Hepatic stellate cell (primary cell): ENCODE measurements at regions not wholly inside any gene's neighbourhood (a gene's known extent, or its start where the extent isn't known, plus 50 kb on each side); places are given as distances from the start of the nearest gene placed in this dataset.
"Not testable (repeated sequence)": the region's sequence is repeated elsewhere in the genome, so short reads cannot be mapped to it uniquely, and the experiment has no call there.

Experiments used
- DNase-seq: peaks from one replicate; pipeline ENCODE4 v3.0.0; 2011; ENCODE audit warnings: low spot score

GRCh38 chr14:45867046-45867894 is 614.3 kb upstream of the MIS18BP1 start:
- DNase-seq, result no peak

DNA sequence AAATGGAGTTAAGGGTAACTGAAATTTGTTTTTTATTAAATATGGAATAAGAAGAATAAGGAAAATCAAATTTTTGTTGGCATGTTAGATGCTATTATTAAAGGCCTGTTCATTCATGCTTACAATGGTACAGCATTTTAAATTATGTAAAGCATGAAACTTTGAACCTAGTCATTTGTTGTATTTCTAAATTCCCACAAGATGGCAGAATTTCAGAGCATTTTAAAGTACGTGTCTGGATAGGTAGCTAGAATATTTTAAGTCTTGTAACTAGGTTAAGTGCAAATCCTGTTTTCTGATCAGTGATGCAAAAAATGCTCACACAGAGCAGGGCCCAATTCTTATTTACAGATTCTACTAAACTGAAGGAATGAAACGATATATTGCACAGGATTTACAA is 585.6 kb upstream of the MIS18BP1 start:
- no peak for DNase-seq

GRCh38 chr14:45819107-45819506 is 566.1 kb upstream of the MIS18BP1 start:
- DNase-seq, result no peak

- no peak for DNase-seq
Observed at GRCh38 chr14:45811155-45811554, 558.2 kb upstream of the MIS18BP1 start.

DNA sequence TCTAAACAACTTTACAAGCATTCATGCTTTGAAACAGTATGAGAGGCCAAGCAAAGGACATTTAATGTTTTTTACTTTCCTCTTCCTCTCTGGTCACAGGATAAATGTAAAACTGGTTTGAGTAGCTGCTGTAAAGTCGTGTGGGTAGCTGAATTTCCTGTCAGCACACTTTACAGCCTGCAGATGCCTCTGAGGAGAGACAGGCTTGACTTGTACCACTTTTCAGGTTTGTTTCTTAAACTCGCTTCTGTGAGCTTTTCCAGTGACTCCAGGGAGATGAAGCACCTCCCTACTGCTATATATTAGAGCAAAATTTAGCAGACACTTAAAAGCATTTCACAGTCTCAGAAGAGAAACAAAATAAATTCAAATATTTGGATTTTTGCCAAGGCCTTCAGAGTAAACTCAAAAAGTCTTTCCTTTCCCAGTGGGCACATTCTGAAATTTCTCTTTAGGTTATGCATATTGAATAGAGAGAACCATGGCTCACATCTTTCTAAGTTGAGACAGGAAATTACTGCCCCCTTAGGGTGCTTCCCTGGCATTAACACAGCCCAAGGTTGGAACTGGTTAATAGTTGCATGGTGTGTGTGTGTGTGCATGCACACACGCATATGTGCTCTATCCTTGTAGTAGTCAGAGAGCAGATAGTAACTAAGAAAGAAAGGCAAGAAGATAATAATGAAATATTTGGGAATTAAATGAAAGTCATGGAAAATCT is 557.3 kb upstream of the MIS18BP1 start:
- DNase-seq, result no peak

DNA sequence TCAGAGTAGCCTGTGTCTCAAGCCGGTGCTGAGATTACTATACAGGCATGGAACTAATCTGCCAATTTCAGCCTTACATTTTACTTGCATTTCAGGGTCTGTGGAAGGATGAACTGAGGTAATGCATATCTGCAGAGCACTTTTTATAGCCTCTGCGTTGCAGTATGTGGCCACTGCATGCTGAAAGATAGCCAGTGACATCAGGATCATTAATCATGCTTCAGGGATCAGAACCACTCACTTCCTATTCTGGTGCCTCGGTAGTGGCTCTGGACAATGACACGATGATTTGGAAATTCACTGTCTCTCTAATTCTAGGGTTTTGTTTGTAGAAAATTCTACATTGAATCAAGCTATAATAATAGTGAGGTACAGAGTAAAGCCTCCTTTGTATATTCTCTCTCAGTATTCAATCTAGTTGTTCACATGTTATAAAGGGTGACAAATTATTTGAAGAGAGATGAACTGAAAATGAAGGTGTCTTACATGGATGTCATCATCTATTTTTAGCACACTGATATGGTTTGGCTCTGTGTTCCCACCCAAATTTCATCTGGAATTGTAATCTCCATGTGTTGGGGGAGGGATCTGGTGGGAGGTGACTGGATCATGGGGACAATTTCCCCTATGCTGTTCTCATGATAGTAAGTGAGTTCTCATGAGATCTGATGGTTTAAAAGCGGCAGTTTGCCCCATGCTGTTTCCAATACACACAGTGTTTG is 554.3 kb upstream of the MIS18BP1 start:
- no peak for DNase-seq

GRCh38 chr14:45799511-45799910 is 546.5 kb upstream of the MIS18BP1 start:
- DNase-seq, result no peak

DNA sequence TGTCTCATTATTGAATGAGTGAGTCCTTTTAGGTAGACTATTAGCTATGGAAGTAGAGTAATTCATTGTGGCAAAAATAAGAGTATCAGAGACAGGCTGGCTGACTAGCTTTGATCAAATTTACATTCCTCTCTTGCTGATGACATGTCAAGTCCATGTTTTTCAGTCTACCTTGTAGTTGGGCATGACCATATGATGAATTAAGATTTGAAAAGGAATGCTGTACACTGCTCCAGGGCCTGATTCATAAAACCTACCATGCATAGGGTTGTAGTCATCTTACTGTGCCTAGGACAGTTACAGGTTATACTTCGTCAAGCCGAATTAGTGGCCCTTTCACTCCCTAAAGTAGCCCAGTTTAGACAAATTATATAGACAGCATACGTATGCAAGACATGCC is 545.7 kb upstream of the MIS18BP1 start:
- no peak for DNase-seq

GRCh38 chr14:45796006-45796405 is 543.0 kb upstream of the MIS18BP1 start:
- not testable (repeated sequence) for DNase-seq

DNA sequence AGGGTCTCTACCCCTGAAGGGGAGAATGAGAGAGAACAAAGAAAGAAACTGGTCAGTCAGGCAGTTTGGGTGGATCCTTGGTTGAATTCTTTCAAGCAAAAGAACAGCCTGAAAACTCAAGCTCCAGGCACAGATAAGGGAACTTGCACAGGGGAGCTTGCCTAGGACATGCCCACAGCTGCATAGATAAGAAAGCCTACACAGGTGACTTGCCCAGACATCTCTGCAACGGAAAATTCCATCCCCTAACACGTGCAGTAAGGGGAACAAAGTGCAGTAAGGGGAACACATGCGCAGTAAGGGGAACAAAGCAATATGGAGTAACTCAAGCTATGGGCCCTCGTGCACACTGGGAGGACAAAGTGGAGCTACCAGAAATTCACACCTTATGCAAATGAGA is 540.1 kb upstream of the MIS18BP1 start:
- DNase-seq, result no peak

GRCh38 chr14:45790293-45790692 is 537.3 kb upstream of the MIS18BP1 start:
- DNase-seq, result no peak

- no peak for DNase-seq
Observed at GRCh38 chr14:45787167-45787566, 534.2 kb upstream of the MIS18BP1 start.

- no peak for DNase-seq
Observed at GRCh38 chr14:45786266-45786665, 533.3 kb upstream of the MIS18BP1 start.

DNA sequence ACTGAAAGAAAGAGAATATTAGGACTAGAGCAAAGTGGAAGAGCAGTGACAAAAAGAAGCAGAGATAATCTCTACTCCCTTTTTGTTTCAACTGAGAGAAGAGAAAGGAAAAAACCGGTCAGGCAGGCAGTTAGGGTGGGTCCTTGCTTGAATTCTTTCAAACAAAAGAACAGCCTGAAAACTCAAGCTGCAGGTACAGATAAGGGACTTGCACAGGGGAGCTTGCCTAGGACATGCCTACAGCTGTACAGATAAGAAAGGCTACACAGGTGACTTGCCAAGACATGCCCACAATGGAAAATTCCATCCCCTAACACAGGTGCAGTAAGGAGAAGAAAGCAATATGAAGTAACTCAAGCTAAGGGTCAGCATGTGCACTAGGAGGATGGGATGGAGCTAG is 532.2 kb upstream of the MIS18BP1 start:
- DNase-seq, result no peak

DNA sequence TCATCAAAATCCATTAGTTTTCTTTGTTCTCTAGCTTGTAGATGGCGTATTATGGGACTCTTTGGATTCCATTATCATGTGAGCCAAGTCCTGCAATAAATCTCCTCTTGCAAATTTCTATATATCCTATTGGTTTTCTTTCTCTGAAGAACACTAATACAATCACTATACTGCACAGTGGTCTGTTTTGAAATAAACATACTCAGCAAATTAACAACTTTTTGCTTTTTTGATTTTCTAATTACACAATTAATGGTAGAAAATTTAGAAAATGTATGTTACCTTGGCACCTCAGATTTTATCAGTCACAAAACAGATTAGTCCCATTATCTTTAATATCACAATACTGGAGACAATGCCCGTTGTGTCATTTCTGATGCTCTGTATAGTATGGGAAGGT is 513.2 kb upstream of the MIS18BP1 start:
- no peak for DNase-seq

DNA sequence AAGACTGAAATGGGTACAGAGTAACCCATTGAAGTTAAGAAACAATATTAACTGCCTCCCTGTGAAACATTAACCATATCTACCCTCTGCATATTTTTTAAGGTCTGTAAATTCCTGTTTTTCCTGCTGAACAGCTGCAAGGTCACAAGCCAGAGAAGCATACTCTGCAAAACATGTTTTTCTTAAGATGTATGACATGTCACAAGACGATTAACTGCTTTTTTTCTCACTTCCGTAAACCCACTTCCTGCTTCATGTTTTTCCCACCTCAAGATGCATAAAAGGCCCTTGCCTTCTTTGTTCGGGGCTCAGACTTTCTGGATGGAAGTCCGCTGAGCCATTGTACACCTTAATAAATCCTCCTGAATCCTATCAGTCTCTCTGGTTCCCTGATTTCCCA is 504.7 kb upstream of the MIS18BP1 start:
- no peak for DNase-seq

GRCh38 chr14:45756412-45756811 is 503.4 kb upstream of the MIS18BP1 start:
- DNase-seq, result not testable (repeated sequence)

DNA sequence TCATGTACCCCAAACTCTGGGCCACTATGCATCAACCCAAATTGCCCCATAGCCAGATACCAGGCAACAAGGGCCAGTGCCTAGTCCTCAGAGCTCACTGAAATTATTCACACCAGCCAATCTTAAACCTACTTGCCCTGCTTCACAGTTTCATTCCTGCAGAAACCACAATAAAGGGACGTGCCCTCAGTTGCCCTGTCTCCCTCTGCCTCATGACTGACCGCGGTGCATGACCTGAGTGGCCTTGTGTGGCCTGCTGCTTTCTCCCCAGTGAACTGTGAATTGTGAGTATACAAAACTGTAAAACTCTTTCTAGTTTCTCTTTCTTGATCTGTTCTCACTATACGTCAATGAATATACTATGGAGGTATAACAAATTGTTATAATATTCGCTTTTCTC is 490.9 kb upstream of the MIS18BP1 start:
- no peak for DNase-seq

- DNase-seq, result no peak
Observed at GRCh38 chr14:45742187-45742586, 489.2 kb upstream of the MIS18BP1 start.

DNA sequence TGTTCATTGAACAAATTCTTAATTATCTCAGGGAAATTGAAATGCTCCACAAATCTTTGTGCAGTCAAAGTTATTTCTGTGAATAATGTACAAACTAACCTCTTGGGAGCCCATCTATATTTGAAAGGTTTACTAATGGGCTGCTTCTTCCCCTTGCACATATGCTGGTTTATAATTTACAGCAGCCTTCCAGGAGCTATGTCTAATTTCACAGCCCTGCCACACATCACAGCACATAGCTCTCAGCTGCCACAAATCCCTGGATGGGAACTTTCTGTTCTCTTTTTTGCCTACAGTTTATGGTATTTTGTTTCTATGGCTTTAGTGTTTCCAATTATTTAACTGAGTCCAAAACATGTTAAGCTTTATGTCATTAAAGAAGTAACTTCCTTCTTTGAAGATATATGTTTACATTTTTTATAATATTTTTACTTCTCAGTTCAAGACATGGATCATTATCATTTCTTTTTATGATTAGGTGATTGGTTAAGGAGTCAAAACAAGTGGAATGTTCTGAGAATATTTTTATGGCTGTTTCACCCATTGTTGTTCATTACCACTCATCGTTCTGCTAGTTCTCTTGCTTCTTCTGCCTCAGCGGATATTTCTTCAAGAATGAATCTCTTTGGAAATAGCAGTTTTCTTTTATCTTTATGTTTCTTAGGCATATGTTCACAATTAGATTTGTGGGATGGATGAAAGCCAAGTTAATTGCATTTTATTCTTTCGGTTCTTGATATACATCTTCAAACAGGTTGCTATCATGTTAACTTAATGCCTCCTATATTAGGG is 475.6 kb upstream of the MIS18BP1 start:
- no peak for DNase-seq

GRCh38 chr14:45727133-45727532 is 474.1 kb upstream of the MIS18BP1 start:
- DNase-seq, result no peak

GRCh38 chr14:45721472-45721871 is 468.5 kb upstream of the MIS18BP1 start:
- DNase-seq, result no peak
